K562 (cell line): ENCODE measurements at regions not wholly inside any gene's neighbourhood (a gene's known extent, or its start where the extent isn't known, plus 50 kb on each side); places are given as distances from the start of the nearest gene placed in this dataset.
"Not testable (repeated sequence)": the region's sequence is repeated elsewhere in the genome, so short reads cannot be mapped to it uniquely, and the experiment has no call there.

Source experiments
- ATAC-seq: fragments of 200-7000 bp; cut with Tn5 transposase; 3 replicates; pipeline ENCODE4 v1.9.1; 2020; ENCODE audit warnings: moderate library complexity
- BruUV-seq: library from RNA; stranded (reverse); fragments of 400-500 nt; replicated peaks from 2 replicates; lab custom pipeline; 2021; lab: Mats Ljungman, UMichigan
- CTCF ChIA-PET: fragments of 300-600 bp; formaldehyde crosslinking; extraction: SDS; loops from one replicate; lab custom pipeline; 2021; ENCODE audit warnings: low intra/inter-chr PET ratio; lab: Yijun Ruan, JAX
- POLR2A ChIA-PET: fragments of 300-600, 350-650 bp; sonication (Branson Sonifier 250); formaldehyde crosslinking; extraction: SDS; loops from one replicate; lab custom pipeline; 2021; ENCODE audit warnings: antibody characterized with exemption, inconsistent platforms; lab: Yijun Ruan, JAX
- DNase-seq, 4 experiments: peaks; one replicate each; pipeline versions ENCODE4 v3.0.0 to v3.0.0-alpha.2; 2011 to 2018; ENCODE audit warnings: low spot score in 3 of 4, mixed read lengths in 3 of 4; ENCODE audit errors: extremely low read depth in 1 of 4
- FAIRE-seq: peaks from 2 replicates; lab custom pipeline; 2011; peaks lifted over from hg19 to GRCh38; lab: Jason Lieb, UNC
- H2AFZ ChIP-seq: 2 replicates; pipeline ENCODE4 v1.6.0; 2011; ENCODE audit warnings: low read depth, low read length, control low read depth, inconsistent platforms
- H3K27ac ChIP-seq: fragments of 200-600 bp; 3 replicates; pipeline ENCODE4 v1.8.0; 2011; ENCODE audit warnings: low read depth, mild to moderate bottlenecking, control low read depth, inconsistent platforms, low read length, moderate library complexity, mixed read lengths; ENCODE audit errors: extremely low read depth
- H3K27me3 ChIP-seq, 2 experiments: fragments of 300-600 bp in 1 of 2; 2 replicates in 1 of 2; 3 replicates in 1 of 2; pipeline versions ENCODE4 v1.6.0 to v1.8.0; 2011; ENCODE audit warnings: inconsistent platforms in 2 of 2, low read length in 2 of 2, mild to moderate bottlenecking in 1 of 2, mixed read lengths in 1 of 2, moderate library complexity in 1 of 2; ENCODE audit not compliant: control insufficient read depth in 2 of 2, insufficient read depth in 2 of 2
- H3K36me3 ChIP-seq: fragments of 300-600 bp; 3 replicates; pipeline ENCODE4 v1.8.0; 2011; ENCODE audit warnings: mild to moderate bottlenecking, low read length, inconsistent platforms; ENCODE audit not compliant: control insufficient read depth, insufficient read depth
- H3K4me1 ChIP-seq, 2 experiments: fragments of 200-600 bp in 1 of 2; replicated peaks in 1 of 2; 2 replicates in 1 of 2; 3 replicates in 1 of 2; pipeline versions ENCODE4 v1.5.1 to v1.8.0; 2011; ENCODE audit warnings: inconsistent platforms in 2 of 2, low read length in 2 of 2, mild to moderate bottlenecking in 1 of 2, mixed read lengths in 1 of 2, moderate library complexity in 1 of 2; ENCODE audit not compliant: control insufficient read depth in 2 of 2, insufficient read depth in 2 of 2
- H3K4me2 ChIP-seq: 2 replicates; pipeline ENCODE4 v1.6.1; 2011; ENCODE audit warnings: low read length, control low read depth, inconsistent platforms, mixed read lengths; ENCODE audit not compliant: insufficient read depth
- H3K4me3 ChIP-seq: fragments of 200-600 bp; sonication (generic), shearing (Covaris generic); 2 replicates; pipeline ENCODE4 v1.5.1; 2016; ENCODE audit warnings: control low read depth, inconsistent platforms
- H3K79me2 ChIP-seq: fragments of 200-600 bp; 3 replicates; pipeline ENCODE4 v1.8.0; 2011; ENCODE audit warnings: low read length, inconsistent platforms; ENCODE audit not compliant: control insufficient read depth, insufficient read depth
- H3K9ac ChIP-seq, 2 experiments: 2 replicates each; pipeline versions ENCODE4 v1.6.0 to v1.6.1; 2011; ENCODE audit warnings: low read depth in 2 of 2, low read length in 2 of 2, control low read depth in 1 of 2, inconsistent platforms in 1 of 2, mild to moderate bottlenecking in 1 of 2, mixed read lengths in 1 of 2; ENCODE audit not compliant: insufficient read depth in 1 of 2
- H3K9me1 ChIP-seq: one replicate; pipeline ENCODE4 v1.6.0; 2011; ENCODE audit warnings: inconsistent platforms, mild to moderate bottlenecking, low read length, moderate library complexity; ENCODE audit not compliant: control insufficient read depth, insufficient read depth
- H3K9me3 ChIP-seq: replicated peaks from 2 replicates; pipeline ENCODE4 v1.5.1; 2011; ENCODE audit warnings: low read depth, low read length, inconsistent platforms; ENCODE audit not compliant: control insufficient read depth, insufficient read depth
- H4K20me1 ChIP-seq: replicated peaks from 2 replicates; pipeline ENCODE4 v1.6.1; 2011; ENCODE audit warnings: low read length, inconsistent platforms, mixed read lengths; ENCODE audit not compliant: control insufficient read depth, insufficient read depth
- ETS2 ChIP-seq: IDR thresholded peaks from 2 replicates; pipeline ENCODE4 v1.6.1; 2016; ENCODE audit warnings: borderline replicate concordance, missing genetic modification characterization, mild to moderate bottlenecking, moderate library complexity, missing compliant biosample characterization; ENCODE audit not compliant: poor library complexity, severe bottlenecking
- NBN ChIP-seq: fragments of 450-650 bp; IDR thresholded peaks from 2 replicates; pipeline ENCODE4 v1.6.1; 2016; ENCODE audit warnings: low read depth, mild to moderate bottlenecking
- WGBS: fragments of 100-300 bp; shearing (Covaris generic); methylation state at CpG from one replicate; pipeline ENCODE4 v1.1.6; 2016; ENCODE audit warnings: low coverage, mixed read lengths; ENCODE audit not compliant: insufficient coverage; ENCODE audit errors: missing lambda C conversion rate; 5-methylcytosine and 5-hydroxymethylcytosine counted together
- in situ Hi-C: fragments of 300-500 bp; cut with MboI; formaldehyde crosslinking; loops from 4 replicates; pipeline ENCODE4 v1.15.0; 2018; ENCODE audit warnings: inconsistent platforms, mixed read lengths
- intact Hi-C: fragments of 100-400 bp; cut with micrococcal nuclease; formaldehyde crosslinking; loops from 2 replicates; pipeline ENCODE4 v1.14.2; 2022
- TF ChIP-seq, protein P1 (sequence below): fragments of 150-350 bp; conservative IDR thresholded peaks from 2 replicates; pipeline ENCODE4 v1.6.1; 2014; ENCODE audit warnings: low read length
- TF ChIP-seq, protein P2 (sequence below): sonication (generic); formaldehyde crosslinking; IDR thresholded peaks from 2 replicates; pipeline ENCODE4 v1.8.1; 2023; ENCODE audit warnings: mild to moderate bottlenecking, missing genetic modification reagents
- TF ChIP-seq, protein P3 (sequence below): fragments of 200-800 bp; sonication (Bioruptor generic); IDR thresholded peaks from 2 replicates; pipeline ENCODE4 v1.6.1; 2017; ENCODE audit warnings: missing genetic modification characterization, missing compliant biosample characterization

DNA sequence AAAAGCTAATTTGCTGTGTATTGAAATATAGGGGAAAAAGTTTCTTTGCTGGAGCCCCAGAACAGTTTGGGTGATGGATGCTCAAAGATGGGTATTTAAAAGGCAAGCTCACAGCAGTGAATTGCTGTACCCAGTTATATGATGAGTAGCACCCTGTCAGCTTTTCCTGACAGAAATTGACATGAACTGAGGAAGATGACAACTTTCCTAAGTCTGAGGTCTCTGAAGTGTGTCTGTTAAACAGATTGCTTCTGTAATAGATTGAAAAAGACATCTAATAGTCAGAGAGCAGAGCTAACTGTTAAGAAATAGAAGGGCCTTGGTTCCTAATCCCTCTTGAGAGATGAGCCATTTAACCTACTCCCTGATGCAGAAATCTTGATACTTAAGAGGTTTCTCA is 1278.0 kb upstream of the ALCAM start (continued):
- TF ChIP-seq, protein P1, sequence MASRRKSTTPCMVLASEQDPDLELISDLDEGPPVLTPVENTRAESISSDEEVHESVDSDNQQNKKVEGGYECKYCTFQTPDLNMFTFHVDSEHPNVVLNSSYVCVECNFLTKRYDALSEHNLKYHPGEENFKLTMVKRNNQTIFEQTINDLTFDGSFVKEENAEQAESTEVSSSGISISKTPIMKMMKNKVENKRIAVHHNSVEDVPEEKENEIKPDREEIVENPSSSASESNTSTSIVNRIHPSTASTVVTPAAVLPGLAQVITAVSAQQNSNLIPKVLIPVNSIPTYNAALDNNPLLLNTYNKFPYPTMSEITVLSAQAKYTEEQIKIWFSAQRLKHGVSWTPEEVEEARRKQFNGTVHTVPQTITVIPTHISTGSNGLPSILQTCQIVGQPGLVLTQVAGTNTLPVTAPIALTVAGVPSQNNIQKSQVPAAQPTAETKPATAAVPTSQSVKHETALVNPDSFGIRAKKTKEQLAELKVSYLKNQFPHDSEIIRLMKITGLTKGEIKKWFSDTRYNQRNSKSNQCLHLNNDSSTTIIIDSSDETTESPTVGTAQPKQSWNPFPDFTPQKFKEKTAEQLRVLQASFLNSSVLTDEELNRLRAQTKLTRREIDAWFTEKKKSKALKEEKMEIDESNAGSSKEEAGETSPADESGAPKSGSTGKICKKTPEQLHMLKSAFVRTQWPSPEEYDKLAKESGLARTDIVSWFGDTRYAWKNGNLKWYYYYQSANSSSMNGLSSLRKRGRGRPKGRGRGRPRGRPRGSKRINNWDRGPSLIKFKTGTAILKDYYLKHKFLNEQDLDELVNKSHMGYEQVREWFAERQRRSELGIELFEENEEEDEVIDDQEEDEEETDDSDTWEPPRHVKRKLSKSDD = no peak

DNA sequence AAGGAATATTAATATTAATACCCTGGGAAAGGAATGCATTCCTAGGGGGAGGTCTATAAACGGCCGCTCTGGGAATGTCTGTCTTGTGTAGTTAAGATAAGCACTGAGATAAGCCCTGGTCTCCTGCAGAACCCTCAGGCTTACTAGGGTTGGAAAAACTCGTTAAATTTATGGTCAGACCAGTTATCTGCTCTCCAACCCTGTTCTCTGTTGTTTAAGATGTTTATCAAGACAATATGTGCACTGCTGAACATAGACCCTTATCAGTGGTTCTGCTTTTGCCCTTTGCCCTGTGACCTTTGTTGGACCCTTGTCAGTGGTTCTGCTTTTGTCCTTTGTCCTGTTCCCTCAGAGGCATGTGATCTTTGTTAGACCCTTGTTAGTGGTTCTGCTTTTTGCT is 1276.7 kb upstream of the ALCAM start:
- H3K9ac ChIP-seq, H3K9me1 ChIP-seq, H3K4me3 ChIP-seq, H3K4me2 ChIP-seq, FAIRE-seq, H3K27ac ChIP-seq, DNase-seq, BruUV-seq, ATAC-seq, intact Hi-C loops, POLR2A ChIA-PET, H3K36me3 ChIP-seq, H3K4me1 ChIP-seq, H4K20me1 ChIP-seq, H3K27me3 ChIP-seq, H3K79me2 ChIP-seq, H2AFZ ChIP-seq, H3K9me3 ChIP-seq, in situ Hi-C loops, CTCF ChIA-PET: not testable (repeated sequence)
- 0% methylated on average over 3 of the region's 3 CpGs for WGBS

DNA sequence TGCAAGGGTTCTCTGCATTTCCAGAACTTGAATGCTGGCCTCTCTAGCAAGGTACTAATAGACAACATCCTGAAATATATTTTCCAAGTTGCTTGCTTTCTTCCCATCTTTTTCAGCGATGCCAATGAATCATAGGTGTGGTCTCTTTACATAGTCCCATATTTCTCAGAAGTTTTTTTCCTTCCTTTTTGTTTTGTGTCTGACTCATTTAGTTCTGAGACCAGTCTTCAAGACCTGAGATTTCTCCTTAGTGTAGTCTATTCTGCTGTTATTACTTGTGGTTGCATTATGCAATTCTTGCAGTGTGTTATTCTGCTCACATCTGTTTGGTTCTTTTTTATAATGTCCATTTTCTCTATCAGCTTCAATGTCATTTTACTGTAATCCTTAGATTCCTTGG is 1265.0 kb upstream of the ALCAM start:
- CTCF ChIA-PET = no interaction called here
- no peaks in the 10 kb centered on the region for H3K79me2 ChIP-seq
- no peak overlapping the region for H3K9ac ChIP-seq
- H3K9me1 ChIP-seq = no peaks in the 10 kb centered on the region
- WGBS = 0% methylated on average over 1 of the region's 1 CpG
- FAIRE-seq = no peak
- no peaks in the 10 kb centered on the region for H3K9me3 ChIP-seq
- TF ChIP-seq, protein P2, sequence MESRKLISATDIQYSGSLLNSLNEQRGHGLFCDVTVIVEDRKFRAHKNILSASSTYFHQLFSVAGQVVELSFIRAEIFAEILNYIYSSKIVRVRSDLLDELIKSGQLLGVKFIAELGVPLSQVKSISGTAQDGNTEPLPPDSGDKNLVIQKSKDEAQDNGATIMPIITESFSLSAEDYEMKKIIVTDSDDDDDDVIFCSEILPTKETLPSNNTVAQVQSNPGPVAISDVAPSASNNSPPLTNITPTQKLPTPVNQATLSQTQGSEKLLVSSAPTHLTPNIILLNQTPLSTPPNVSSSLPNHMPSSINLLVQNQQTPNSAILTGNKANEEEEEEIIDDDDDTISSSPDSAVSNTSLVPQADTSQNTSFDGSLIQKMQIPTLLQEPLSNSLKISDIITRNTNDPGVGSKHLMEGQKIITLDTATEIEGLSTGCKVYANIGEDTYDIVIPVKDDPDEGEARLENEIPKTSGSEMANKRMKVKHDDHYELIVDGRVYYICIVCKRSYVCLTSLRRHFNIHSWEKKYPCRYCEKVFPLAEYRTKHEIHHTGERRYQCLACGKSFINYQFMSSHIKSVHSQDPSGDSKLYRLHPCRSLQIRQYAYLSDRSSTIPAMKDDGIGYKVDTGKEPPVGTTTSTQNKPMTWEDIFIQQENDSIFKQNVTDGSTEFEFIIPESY (CRISPR knock-in tag) = no peak
- TF ChIP-seq NBN (no peak), ETS2 (no peak)
- TF ChIP-seq, protein P3, sequence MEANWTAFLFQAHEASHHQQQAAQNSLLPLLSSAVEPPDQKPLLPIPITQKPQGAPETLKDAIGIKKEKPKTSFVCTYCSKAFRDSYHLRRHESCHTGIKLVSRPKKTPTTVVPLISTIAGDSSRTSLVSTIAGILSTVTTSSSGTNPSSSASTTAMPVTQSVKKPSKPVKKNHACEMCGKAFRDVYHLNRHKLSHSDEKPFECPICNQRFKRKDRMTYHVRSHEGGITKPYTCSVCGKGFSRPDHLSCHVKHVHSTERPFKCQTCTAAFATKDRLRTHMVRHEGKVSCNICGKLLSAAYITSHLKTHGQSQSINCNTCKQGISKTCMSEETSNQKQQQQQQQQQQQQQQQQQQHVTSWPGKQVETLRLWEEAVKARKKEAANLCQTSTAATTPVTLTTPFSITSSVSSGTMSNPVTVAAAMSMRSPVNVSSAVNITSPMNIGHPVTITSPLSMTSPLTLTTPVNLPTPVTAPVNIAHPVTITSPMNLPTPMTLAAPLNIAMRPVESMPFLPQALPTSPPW (CRISPR knock-in tag) = no peak
- TF ChIP-seq, all 486 proteins: peak for 0
- H3K4me1 ChIP-seq = no peaks in the 10 kb centered on the region
- no peaks in the 10 kb centered on the region for H4K20me1 ChIP-seq
- no peak overlapping the region for H3K4me2 ChIP-seq
- intact Hi-C loops = no loop called here
- H3K27ac ChIP-seq = no peak overlapping the region
- no TSS peak for BruUV-seq
- in situ Hi-C loops = no loop called here
- DNase-seq (no peak), ATAC-seq (no peak)
- no peaks in the 10 kb centered on the region for H3K36me3 ChIP-seq
- H3K4me3 ChIP-seq = no peak overlapping the region
- no peak overlapping the region for H2AFZ ChIP-seq
- POLR2A ChIA-PET = no interaction called here
- H3K27me3 ChIP-seq = no peaks in the 10 kb centered on the region
